GM23338 (cell line): ENCODE measurements at regions not wholly inside any gene's neighbourhood (a gene's known extent, or its start where the extent isn't known, plus 50 kb on each side); places are given as distances from the start of the nearest gene placed in this dataset.

Experiments used
- ATAC-seq: fragments of 200-7000 bp; cut with Tn5 transposase; 3 replicates; pipeline ENCODE4 v1.9.1; 2020
- DNase-seq: peaks from one replicate; pipeline ENCODE4 v3.0.0-alpha.2; 2015; ENCODE audit warnings: low spot score
- H2AFZ ChIP-seq: fragments of 200-600 bp; sonication (generic); 2 replicates; pipeline ENCODE4 v1.8.0; 2016; ENCODE audit warnings: antibody characterized with exemption, mild to moderate bottlenecking, moderate library complexity
- H3F3A ChIP-seq: fragments of 200-600 bp; sonication (generic); replicated peaks from 2 replicates; pipeline ENCODE4 v1.8.0; 2017; ENCODE audit warnings: antibody characterized with exemption, mixed run types, low read depth
- H3K27ac ChIP-seq: fragments of 200-600 bp; sonication (generic); 2 replicates; pipeline ENCODE4 v1.6.1; 2016; ENCODE audit warnings: low read depth
- H3K27me3 ChIP-seq: fragments of 200-600 bp; sonication (generic); 2 replicates; pipeline ENCODE4 v1.8.0; 2016; ENCODE audit warnings: mild to moderate bottlenecking, mixed run types, moderate library complexity; ENCODE audit not compliant: insufficient read depth
- H3K36me3 ChIP-seq: fragments of 200-600 bp; sonication (generic); 2 replicates; pipeline ENCODE4 v1.8.0; 2016; ENCODE audit warnings: mild to moderate bottlenecking; ENCODE audit not compliant: insufficient read depth
- H3K4me1 ChIP-seq: fragments of 200-600 bp; sonication (generic); 2 replicates; pipeline ENCODE4 v1.8.0; 2016; ENCODE audit warnings: mild to moderate bottlenecking, moderate library complexity; ENCODE audit not compliant: insufficient read depth
- H3K4me2 ChIP-seq: fragments of 200-600 bp; sonication (generic); 2 replicates; pipeline ENCODE4 v1.7.1; 2017; ENCODE audit warnings: mixed run types
- H3K4me3 ChIP-seq: fragments of 200-600 bp; sonication (generic); 2 replicates; pipeline ENCODE4 v1.6.1; 2016; ENCODE audit warnings: mixed run types
- H3K79me2 ChIP-seq: fragments of 200-600 bp; sonication (generic); replicated peaks from 2 replicates; pipeline ENCODE4 v1.8.0; 2017; ENCODE audit warnings: mild to moderate bottlenecking; ENCODE audit not compliant: insufficient read depth
- H3K9me2 ChIP-seq: fragments of 200-600 bp; sonication (generic); 2 replicates; pipeline ENCODE4 v1.8.0; 2017; ENCODE audit not compliant: insufficient read depth
- H4K20me1 ChIP-seq: fragments of 200-600 bp; sonication (generic); replicated peaks from 2 replicates; pipeline ENCODE4 v1.8.0; 2017; ENCODE audit warnings: mild to moderate bottlenecking; ENCODE audit not compliant: insufficient read depth
- H3K27ac Mint-ChIP-seq: 2 replicates; pipeline ENCODE4 v1.8.0; 2020; ENCODE audit warnings: inconsistent platforms, mild to moderate bottlenecking, moderate library complexity, mixed read lengths
- H3K27me3 Mint-ChIP-seq: 3 replicates; pipeline ENCODE4 v1.8.0; 2022; ENCODE audit warnings: low read depth, mild to moderate bottlenecking, moderate library complexity, mixed read lengths, inconsistent platforms; ENCODE audit not compliant: insufficient read depth, poor library complexity
- H3K36me3 Mint-ChIP-seq: 3 replicates; pipeline ENCODE4 v1.8.0; 2021; ENCODE audit warnings: low read depth, mild to moderate bottlenecking, inconsistent platforms, moderate library complexity, mixed read lengths
- H3K4me1 Mint-ChIP-seq: 3 replicates; pipeline ENCODE4 v1.8.0; 2020; ENCODE audit warnings: mild to moderate bottlenecking, inconsistent platforms, mixed read lengths
- H3K4me3 Mint-ChIP-seq: 3 replicates; pipeline ENCODE4 v1.8.0; 2021; ENCODE audit warnings: moderate library complexity, mild to moderate bottlenecking, inconsistent platforms, mixed read lengths
- H3K9me3 Mint-ChIP-seq: 3 replicates; pipeline ENCODE4 v1.8.0; 2020; ENCODE audit warnings: moderate library complexity, mild to moderate bottlenecking, inconsistent platforms, mixed read lengths
- CREB1 ChIP-seq: fragments of 250-450 bp; sonication (Bioruptor Pico); IDR thresholded peaks from 2 replicates; pipeline ENCODE4 v1.5.0; 2020; ENCODE audit warnings: low read depth, mild to moderate bottlenecking, moderate library complexity
- EZH2 ChIP-seq: fragments of 200-600 bp; sonication (generic); IDR thresholded peaks from one replicate; pipeline ENCODE4 v1.8.0; 2017; ENCODE audit warnings: antibody characterized with exemption, mild to moderate bottlenecking, low read depth; ENCODE audit not compliant: unreplicated experiment
- NANOG ChIP-seq: IDR thresholded peaks from 2 replicates; pipeline ENCODE4 v1.6.1; 2016; ENCODE audit warnings: antibody characterized with exemption, borderline replicate concordance
- POLR2AphosphoS5 ChIP-seq: IDR thresholded peaks from 2 replicates; pipeline ENCODE4 v1.6.1; 2016; ENCODE audit warnings: antibody characterized with exemption, low read depth
- STAT1 ChIP-seq: IDR thresholded peaks from one replicate; pipeline ENCODE4 v1.6.1; 2016; ENCODE audit warnings: antibody characterized with exemption; ENCODE audit not compliant: unreplicated experiment
- ZNF114 ChIP-seq: fragments of 250-450 bp; sonication (Bioruptor Pico); IDR thresholded peaks from 2 replicates; pipeline ENCODE4 v1.5.0; 2020; ENCODE audit warnings: mild to moderate bottlenecking, moderate library complexity
- TF ChIP-seq, protein P1 (sequence below): fragments of 250-450 bp; sonication (Bioruptor Pico); IDR thresholded peaks from 2 replicates; pipeline ENCODE4 v1.5.0; 2020; ENCODE audit warnings: mild to moderate bottlenecking, moderate library complexity
- TF ChIP-seq, protein P2 (sequence below), 2 experiments: fragments of 200-600 bp in 1 of 2; sonication (generic) in 1 of 2; conservative IDR thresholded peaks; 2 replicates each; pipeline versions ENCODE4 v1.5.1 to v1.6.1; 2016 to 2017; ENCODE audit warnings: antibody characterized with exemption in 2 of 2, low read depth in 2 of 2, mild to moderate bottlenecking in 2 of 2, moderate library complexity in 1 of 2
- TF ChIP-seq, protein P3 (sequence below): IDR thresholded peaks from 2 replicates; pipeline ENCODE4 v1.6.1; 2016; ENCODE audit warnings: antibody characterized with exemption

DNA sequence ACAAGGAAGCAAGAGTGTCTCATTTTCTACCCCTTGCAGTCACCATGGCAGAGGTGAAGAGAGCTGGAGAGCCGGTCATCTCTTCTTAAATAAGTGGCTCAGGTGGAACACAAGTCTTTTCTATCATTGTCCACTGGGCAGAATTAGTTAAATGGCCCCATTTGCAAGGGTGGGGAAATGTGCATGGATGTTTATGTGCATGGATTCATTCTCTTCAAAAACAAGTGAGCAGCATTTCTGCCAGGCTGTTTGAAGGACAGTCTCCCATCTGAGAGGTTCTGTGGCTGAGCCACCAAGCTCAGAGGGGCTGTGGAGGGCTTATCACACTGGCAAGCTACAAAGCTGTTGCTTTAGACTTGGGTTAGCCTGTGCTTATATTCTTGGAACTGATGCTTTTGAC is 370.3 kb upstream of the MTPN start:
- no peak for TF ChIP-seq POLR2AphosphoS5
- TF ChIP-seq CREB1 (CRISPR knock-in tag): no peak
- TF ChIP-seq, protein P1, sequence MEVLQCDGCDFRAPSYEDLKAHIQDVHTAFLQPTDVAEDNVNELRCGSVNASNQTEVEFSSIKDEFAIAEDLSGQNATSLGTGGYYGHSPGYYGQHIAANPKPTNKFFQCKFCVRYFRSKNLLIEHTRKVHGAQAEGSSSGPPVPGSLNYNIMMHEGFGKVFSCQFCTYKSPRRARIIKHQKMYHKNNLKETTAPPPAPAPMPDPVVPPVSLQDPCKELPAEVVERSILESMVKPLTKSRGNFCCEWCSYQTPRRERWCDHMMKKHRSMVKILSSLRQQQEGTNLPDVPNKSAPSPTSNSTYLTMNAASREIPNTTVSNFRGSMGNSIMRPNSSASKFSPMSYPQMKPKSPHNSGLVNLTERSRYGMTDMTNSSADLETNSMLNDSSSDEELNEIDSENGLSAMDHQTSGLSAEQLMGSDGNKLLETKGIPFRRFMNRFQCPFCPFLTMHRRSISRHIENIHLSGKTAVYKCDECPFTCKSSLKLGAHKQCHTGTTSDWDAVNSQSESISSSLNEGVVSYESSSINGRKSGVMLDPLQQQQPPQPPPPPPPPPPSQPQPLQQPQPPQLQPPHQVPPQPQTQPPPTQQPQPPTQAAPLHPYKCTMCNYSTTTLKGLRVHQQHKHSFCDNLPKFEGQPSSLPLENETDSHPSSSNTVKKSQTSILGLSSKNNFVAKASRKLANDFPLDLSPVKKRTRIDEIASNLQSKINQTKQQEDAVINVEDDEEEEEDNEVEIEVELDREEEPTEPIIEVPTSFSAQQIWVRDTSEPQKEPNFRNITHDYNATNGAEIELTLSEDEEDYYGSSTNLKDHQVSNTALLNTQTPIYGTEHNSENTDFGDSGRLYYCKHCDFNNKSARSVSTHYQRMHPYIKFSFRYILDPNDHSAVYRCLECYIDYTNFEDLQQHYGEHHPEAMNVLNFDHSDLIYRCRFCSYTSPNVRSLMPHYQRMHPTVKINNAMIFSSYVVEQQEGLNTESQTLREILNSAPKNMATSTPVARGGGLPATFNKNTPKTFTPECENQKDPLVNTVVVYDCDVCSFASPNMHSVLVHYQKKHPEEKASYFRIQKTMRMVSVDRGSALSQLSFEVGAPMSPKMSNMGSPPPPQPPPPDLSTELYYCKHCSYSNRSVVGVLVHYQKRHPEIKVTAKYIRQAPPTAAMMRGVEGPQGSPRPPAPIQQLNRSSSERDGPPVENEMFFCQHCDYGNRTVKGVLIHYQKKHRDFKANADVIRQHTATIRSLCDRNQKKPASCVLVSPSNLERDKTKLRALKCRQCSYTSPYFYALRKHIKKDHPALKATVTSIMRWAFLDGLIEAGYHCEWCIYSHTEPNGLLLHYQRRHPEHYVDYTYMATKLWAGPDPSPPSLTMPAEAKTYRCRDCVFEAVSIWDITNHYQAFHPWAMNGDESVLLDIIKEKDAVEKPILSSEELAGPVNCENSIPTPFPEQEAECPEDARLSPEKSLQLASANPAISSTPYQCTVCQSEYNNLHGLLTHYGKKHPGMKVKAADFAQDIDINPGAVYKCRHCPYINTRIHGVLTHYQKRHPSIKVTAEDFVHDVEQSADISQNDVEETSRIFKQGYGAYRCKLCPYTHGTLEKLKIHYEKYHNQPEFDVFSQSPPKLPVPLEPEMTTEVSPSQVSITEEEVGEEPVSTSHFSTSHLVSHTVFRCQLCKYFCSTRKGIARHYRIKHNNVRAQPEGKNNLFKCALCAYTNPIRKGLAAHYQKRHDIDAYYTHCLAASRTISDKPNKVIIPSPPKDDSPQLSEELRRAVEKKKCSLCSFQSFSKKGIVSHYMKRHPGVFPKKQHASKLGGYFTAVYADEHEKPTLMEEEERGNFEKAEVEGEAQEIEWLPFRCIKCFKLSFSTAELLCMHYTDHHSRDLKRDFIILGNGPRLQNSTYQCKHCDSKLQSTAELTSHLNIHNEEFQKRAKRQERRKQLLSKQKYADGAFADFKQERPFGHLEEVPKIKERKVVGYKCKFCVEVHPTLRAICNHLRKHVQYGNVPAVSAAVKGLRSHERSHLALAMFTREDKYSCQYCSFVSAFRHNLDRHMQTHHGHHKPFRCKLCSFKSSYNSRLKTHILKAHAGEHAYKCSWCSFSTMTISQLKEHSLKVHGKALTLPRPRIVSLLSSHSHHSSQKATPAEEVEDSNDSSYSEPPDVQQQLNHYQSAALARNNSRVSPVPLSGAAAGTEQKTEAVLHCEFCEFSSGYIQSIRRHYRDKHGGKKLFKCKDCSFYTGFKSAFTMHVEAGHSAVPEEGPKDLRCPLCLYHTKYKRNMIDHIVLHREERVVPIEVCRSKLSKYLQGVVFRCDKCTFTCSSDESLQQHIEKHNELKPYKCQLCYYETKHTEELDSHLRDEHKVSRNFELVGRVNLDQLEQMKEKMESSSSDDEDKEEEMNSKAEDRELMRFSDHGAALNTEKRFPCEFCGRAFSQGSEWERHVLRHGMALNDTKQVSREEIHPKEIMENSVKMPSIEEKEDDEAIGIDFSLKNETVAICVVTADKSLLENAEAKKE (CRISPR knock-in tag): no peak
- TF ChIP-seq, protein P2, sequence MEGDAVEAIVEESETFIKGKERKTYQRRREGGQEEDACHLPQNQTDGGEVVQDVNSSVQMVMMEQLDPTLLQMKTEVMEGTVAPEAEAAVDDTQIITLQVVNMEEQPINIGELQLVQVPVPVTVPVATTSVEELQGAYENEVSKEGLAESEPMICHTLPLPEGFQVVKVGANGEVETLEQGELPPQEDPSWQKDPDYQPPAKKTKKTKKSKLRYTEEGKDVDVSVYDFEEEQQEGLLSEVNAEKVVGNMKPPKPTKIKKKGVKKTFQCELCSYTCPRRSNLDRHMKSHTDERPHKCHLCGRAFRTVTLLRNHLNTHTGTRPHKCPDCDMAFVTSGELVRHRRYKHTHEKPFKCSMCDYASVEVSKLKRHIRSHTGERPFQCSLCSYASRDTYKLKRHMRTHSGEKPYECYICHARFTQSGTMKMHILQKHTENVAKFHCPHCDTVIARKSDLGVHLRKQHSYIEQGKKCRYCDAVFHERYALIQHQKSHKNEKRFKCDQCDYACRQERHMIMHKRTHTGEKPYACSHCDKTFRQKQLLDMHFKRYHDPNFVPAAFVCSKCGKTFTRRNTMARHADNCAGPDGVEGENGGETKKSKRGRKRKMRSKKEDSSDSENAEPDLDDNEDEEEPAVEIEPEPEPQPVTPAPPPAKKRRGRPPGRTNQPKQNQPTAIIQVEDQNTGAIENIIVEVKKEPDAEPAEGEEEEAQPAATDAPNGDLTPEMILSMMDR (conservative IDR thresholded peaks at IDR 0.05; ENCODE audit: low read depth in 2 of 2): no peak
- TF ChIP-seq NANOG: no peak
- no peak for TF ChIP-seq STAT1
- TF ChIP-seq, protein P3, sequence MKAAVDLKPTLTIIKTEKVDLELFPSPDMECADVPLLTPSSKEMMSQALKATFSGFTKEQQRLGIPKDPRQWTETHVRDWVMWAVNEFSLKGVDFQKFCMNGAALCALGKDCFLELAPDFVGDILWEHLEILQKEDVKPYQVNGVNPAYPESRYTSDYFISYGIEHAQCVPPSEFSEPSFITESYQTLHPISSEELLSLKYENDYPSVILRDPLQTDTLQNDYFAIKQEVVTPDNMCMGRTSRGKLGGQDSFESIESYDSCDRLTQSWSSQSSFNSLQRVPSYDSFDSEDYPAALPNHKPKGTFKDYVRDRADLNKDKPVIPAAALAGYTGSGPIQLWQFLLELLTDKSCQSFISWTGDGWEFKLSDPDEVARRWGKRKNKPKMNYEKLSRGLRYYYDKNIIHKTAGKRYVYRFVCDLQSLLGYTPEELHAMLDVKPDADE: no peak
- no peak for TF ChIP-seq ZNF114 (CRISPR knock-in tag)
- no peak for TF ChIP-seq EZH2
- H3K36me3 ChIP-seq: no peaks in the 10 kb centered on the region
- Mint-ChIP-seq H3K9me3 (no peaks in the 10 kb centered on the region), H3K36me3 (no peaks in the 10 kb centered on the region), H3K4me3 (no peak overlapping the region), H3K4me1 (no peaks in the 10 kb centered on the region), H3K27me3 (no peaks in the 10 kb centered on the region), H3K27ac (no peak overlapping the region)
- H3K27me3 ChIP-seq: no peaks in the 10 kb centered on the region
- peaks cover 5% of the 10 kb centered on the region; the same call in 1 of the 2 replicates for H3K9me2 ChIP-seq
- no peaks in the 10 kb centered on the region for H4K20me1 ChIP-seq
- H2AFZ ChIP-seq: no peak overlapping the region
- H3K27ac ChIP-seq: no peak overlapping the region
- no peak for ATAC-seq
- H3F3A ChIP-seq: no peaks in the 10 kb centered on the region
- H3K4me1 ChIP-seq: no peaks in the 10 kb centered on the region
- DNase-seq: no peak
- no peaks in the 10 kb centered on the region for H3K79me2 ChIP-seq
- no peak overlapping the region for H3K4me3 ChIP-seq
- no peak overlapping the region for H3K4me2 ChIP-seq
